HG03432 (cell line): ENCODE measurements at regions not wholly inside any gene's neighbourhood (a gene's known extent, or its start where the extent isn't known, plus 50 kb on each side); places are given as distances from the start of the nearest gene placed in this dataset.
"Not testable (repeated sequence)": the region's sequence is repeated elsewhere in the genome, so short reads cannot be mapped to it uniquely, and the experiment has no call there.

Experiments
- ATAC-seq: cut with Tn5 transposase; IDR thresholded peaks from one replicate; pipeline ENCODE4 v1.9.1; 2021; ENCODE audit warnings: mild to moderate bottlenecking, moderate library complexity; ENCODE audit not compliant: unreplicated experiment

GRCh38 chr14:57061009-57061711, 207.5 kb downstream of the EXOC5 start:
- ATAC-seq = no peak

- peak; percentile 97 for ATAC-seq
These were observed 208.3 kb downstream of the EXOC5 start for GRCh38 chr14:57060276-57060955.

GRCh38 chr14:57058319-57058718, 210.4 kb downstream of the EXOC5 start:
- ATAC-seq = no peak

GRCh38 chr14:57057803-57058202, 210.9 kb downstream of the EXOC5 start:
- ATAC-seq = no peak

GRCh38 chr14:57056522-57056921, 212.2 kb downstream of the EXOC5 start:
- ATAC-seq = not testable (repeated sequence)

- ATAC-seq = no peak
These were observed 215.9 kb downstream of the EXOC5 start for GRCh38 chr14:57052705-57053302.

GRCh38 chr14:57051633-57052032, 217.1 kb downstream of the EXOC5 start:
- ATAC-seq = no peak

- ATAC-seq = no peak
These were observed 218.9 kb downstream of the EXOC5 start for GRCh38 chr14:57049848-57050247.

- ATAC-seq = no peak
These were observed 222.5 kb downstream of the EXOC5 start for GRCh38 chr14:57046175-57046574.

GRCh38 chr14:57044101-57044973, 224.4 kb downstream of the EXOC5 start:
- ATAC-seq = not testable (repeated sequence)

- ATAC-seq = peak; percentile 72
These were observed 228.4 kb upstream of the OTX2 start for GRCh38 chr14:57038689-57039088.

GRCh38 chr14:57031474-57031873, 221.2 kb upstream of the OTX2 start:
- no peak for ATAC-seq

- ATAC-seq = no peak
These were observed 219.5 kb upstream of the OTX2 start for GRCh38 chr14:57029620-57030253.

- no peak for ATAC-seq
These were observed 215.2 kb upstream of the OTX2 start for GRCh38 chr14:57025456-57025855.

GRCh38 chr14:57022608-57023007, 212.3 kb upstream of the OTX2 start:
- no peak for ATAC-seq

GRCh38 chr14:57018065-57018464, 207.8 kb upstream of the OTX2 start:
- no peak for ATAC-seq

GRCh38 chr14:57013987-57014386, 203.7 kb upstream of the OTX2 start:
- no peak for ATAC-seq

GRCh38 chr14:57009585-57010515, 199.6 kb upstream of the OTX2 start:
- ATAC-seq = no peak

- no peak for ATAC-seq
These were observed 198.3 kb upstream of the OTX2 start for GRCh38 chr14:57008534-57008933.

GRCh38 chr14:56998728-56999127, 188.4 kb upstream of the OTX2 start:
- no peak for ATAC-seq
